Activated CD4-positive, alpha-beta T cell treated with anti-CD3 and anti-CD28 coated beads, Interleukin-2, amount 50 U/mL, for 48 hours (primary cell): ENCODE measurements at regions not wholly inside any gene's neighbourhood (a gene's known extent, or its start where the extent isn't known, plus 50 kb on each side); places are given as distances from the start of the nearest gene placed in this dataset.
"Not testable (repeated sequence)": the region's sequence is repeated elsewhere in the genome, so short reads cannot be mapped to it uniquely, and the experiment has no call there.

Experiments used
- DNase-seq, 2 experiments: peaks; one replicate each; pipeline ENCODE4 v3.0.0-alpha.2; 2020

GRCh38 chr19:13712767-13713201, 51.5 kb upstream of the MRI1 start:
- DNase-seq = no peak

- no peak for DNase-seq
These were observed 56.4 kb upstream of the MRI1 start for GRCh38 chr19:13707915-13708314.

GRCh38 chr19:13705928-13706447, 58.3 kb upstream of the MRI1 start:
- no peak for DNase-seq

- DNase-seq = no peak
These were observed 59.1 kb upstream of the MRI1 start for GRCh38 chr19:13705201-13705600.

GRCh38 chr19:13701624-13702023, 62.7 kb upstream of the MRI1 start:
- no peak for DNase-seq

- no peak for DNase-seq
These were observed 63.7 kb upstream of the MRI1 start for GRCh38 chr19:13700621-13701020.

- DNase-seq = no peak
These were observed 64.5 kb upstream of the MRI1 start for GRCh38 chr19:13699786-13700185.

GRCh38 chr19:13696839-13697238, 67.5 kb upstream of the MRI1 start:
- DNase-seq = no peak

- DNase-seq = no peak
These were observed 70.4 kb upstream of the MRI1 start for GRCh38 chr19:13693889-13694288.

GRCh38 chr19:13691569-13692435, 72.5 kb upstream of the MRI1 start:
- no peak for DNase-seq

GRCh38 chr19:13689085-13689484, 75.2 kb upstream of the MRI1 start:
- DNase-seq = peak in 1 of 2 experiments; percentile 15

GRCh38 chr19:13684021-13684420, 80.3 kb upstream of the MRI1 start:
- DNase-seq = no peak

- no peak for DNase-seq
These were observed 82.8 kb upstream of the MRI1 start for GRCh38 chr19:13681509-13681908.

- DNase-seq = not testable (repeated sequence)
These were observed 83.5 kb upstream of the MRI1 start for GRCh38 chr19:13680708-13681360.

GRCh38 chr19:13676967-13677366, 87.4 kb upstream of the MRI1 start:
- DNase-seq = not testable (repeated sequence)

GRCh38 chr19:13672480-13673175, 91.7 kb upstream of the MRI1 start:
- peak; percentile 18 to 29 for DNase-seq

GRCh38 chr19:13670846-13671245, 93.5 kb upstream of the MRI1 start:
- no peak for DNase-seq

GRCh38 chr19:13669780-13670355, 94.5 kb upstream of the MRI1 start:
- no peak for DNase-seq

GRCh38 chr19:13668964-13669363, 95.4 kb upstream of the MRI1 start:
- no peak for DNase-seq

- DNase-seq = no peak
These were observed 98.2 kb upstream of the MRI1 start for GRCh38 chr19:13666165-13666564.

- DNase-seq = no peak
These were observed 99.0 kb upstream of the MRI1 start for GRCh38 chr19:13665125-13665905.
